Rectal smooth muscle tissue (tissue), 1 donor: ENCODE measurements at regions not wholly inside any gene's neighbourhood (a gene's known extent, or its start where the extent isn't known, plus 50 kb on each side); places are given as distances from the start of the nearest gene placed in this dataset.

Source experiments
- H3K27ac ChIP-seq: one replicate; pipeline ENCODE4 v1.7.0; 2013; ENCODE audit warnings: low read depth, low read length, inconsistent platforms
- H3K27me3 ChIP-seq: one replicate; pipeline ENCODE4 v1.7.0; 2013; ENCODE audit warnings: low read length; ENCODE audit not compliant: control insufficient read depth, insufficient read depth
- H3K36me3 ChIP-seq: one replicate; pipeline ENCODE4 v1.7.0; 2013; ENCODE audit warnings: low read length; ENCODE audit not compliant: control insufficient read depth, insufficient read depth
- H3K4me1 ChIP-seq: one replicate; pipeline ENCODE4 v1.7.0; 2013; ENCODE audit warnings: low read length; ENCODE audit not compliant: control insufficient read depth, insufficient read depth
- H3K4me3 ChIP-seq: one replicate; pipeline ENCODE4 v1.7.0; 2013; ENCODE audit warnings: low read length
- H3K9ac ChIP-seq: one replicate; pipeline ENCODE4 v1.7.0; 2013; ENCODE audit warnings: low read length

DNA sequence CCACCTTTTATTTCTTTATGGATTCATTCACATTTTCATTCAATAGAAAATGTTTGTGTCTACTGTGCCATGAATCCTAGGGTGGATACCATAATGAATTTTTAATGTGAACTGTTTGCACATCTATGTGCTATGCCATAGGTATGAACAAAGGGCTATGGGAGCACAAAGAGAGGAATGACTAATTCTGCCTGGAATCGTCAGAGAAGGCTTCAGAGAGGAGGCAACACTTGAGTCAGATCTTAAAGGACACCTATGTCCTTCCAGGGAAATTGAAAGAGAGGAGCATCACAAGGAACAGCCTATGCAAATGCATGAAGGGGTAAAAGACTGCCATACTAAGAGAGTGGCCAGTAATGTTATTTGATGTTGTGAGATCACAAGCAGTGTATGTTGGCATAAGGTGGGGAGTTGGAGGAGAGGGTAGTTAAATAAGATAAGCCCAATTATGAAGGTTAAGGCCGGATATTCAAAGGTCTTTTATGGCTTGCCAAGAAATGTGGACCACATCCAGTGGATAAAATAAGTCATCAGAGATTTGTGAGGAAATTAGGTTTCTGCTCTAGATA lies 246.7 kb downstream of the GRIN2B start:
- Histone ChIP-seq H3K27ac (no peak overlapping the region), H3K4me3 (no peak overlapping the region), H3K4me1 (no peaks in the 10 kb centered on the region), H3K9ac (no peak overlapping the region), H3K27me3 (no peaks in the 10 kb centered on the region), H3K36me3 (no peaks in the 10 kb centered on the region)

- no peaks in the 10 kb centered on the region for H3K36me3 ChIP-seq
- H3K27me3 ChIP-seq: no peaks in the 10 kb centered on the region
- no peak overlapping the region for H3K4me3 ChIP-seq
- H3K9ac ChIP-seq: no peak overlapping the region
- H3K27ac ChIP-seq: no peak overlapping the region
- no peaks in the 10 kb centered on the region for H3K4me1 ChIP-seq
These were observed 253.7 kb downstream of the GRIN2B start for GRCh38 chr12:13727707-13728195.

- Histone ChIP-seq H3K4me3 (no peak overlapping the region), H3K27ac (no peak overlapping the region), H3K27me3 (no peaks in the 10 kb centered on the region), H3K9ac (no peak overlapping the region), H3K4me1 (no peaks in the 10 kb centered on the region), H3K36me3 (no peaks in the 10 kb centered on the region)
These were observed 256.4 kb downstream of the GRIN2B start for GRCh38 chr12:13725049-13725448.

DNA sequence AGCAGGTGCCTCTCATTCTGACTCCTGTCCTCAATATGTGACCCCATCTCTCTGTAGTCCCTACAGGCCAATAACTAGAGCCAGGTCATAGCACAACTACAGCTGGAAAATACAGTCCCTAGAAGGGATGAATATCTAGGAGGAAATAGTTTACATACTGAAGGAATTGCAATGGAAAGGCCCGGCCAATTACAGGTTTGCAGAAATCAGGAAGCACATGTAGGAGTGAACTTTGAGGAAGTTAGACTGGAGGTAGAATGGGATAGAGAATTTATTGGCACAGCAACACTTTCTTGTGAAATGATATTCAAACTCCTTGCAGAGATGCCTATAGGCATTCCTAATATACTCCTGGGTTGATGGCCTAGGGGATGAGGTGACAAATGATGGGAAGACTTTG lies 257.3 kb downstream of the GRIN2B start:
- H3K27ac ChIP-seq: no peak overlapping the region
- no peak overlapping the region for H3K4me3 ChIP-seq
- H3K36me3 ChIP-seq: no peaks in the 10 kb centered on the region
- H3K9ac ChIP-seq: no peak overlapping the region
- H3K4me1 ChIP-seq: no peaks in the 10 kb centered on the region
- H3K27me3 ChIP-seq: no peaks in the 10 kb centered on the region

GRCh38 chr12:13719986-13720385 lies 261.4 kb downstream of the GRIN2B start:
- no peaks in the 10 kb centered on the region for H3K4me1 ChIP-seq
- no peaks in the 10 kb centered on the region for H3K36me3 ChIP-seq
- H3K27me3 ChIP-seq: no peaks in the 10 kb centered on the region
- no peak overlapping the region for H3K4me3 ChIP-seq
- H3K9ac ChIP-seq: no peak overlapping the region
- H3K27ac ChIP-seq: no peak overlapping the region

- H3K27me3 ChIP-seq: no peaks in the 10 kb centered on the region
- H3K36me3 ChIP-seq: no peaks in the 10 kb centered on the region
- H3K4me1 ChIP-seq: no peaks in the 10 kb centered on the region
- H3K9ac ChIP-seq: no peak overlapping the region
- H3K4me3 ChIP-seq: no peak overlapping the region
- H3K27ac ChIP-seq: no peak overlapping the region
These were observed 263.1 kb downstream of the GRIN2B start for GRCh38 chr12:13718271-13718670.

GRCh38 chr12:13716119-13716518 lies 265.3 kb downstream of the GRIN2B start:
- Histone ChIP-seq H3K4me1 (no peaks in the 10 kb centered on the region), H3K9ac (no peak overlapping the region), H3K27me3 (no peaks in the 10 kb centered on the region), H3K36me3 (no peaks in the 10 kb centered on the region), H3K27ac (no peak overlapping the region), H3K4me3 (no peak overlapping the region)

GRCh38 chr12:13713556-13714410 lies 267.6 kb downstream of the GRIN2B start:
- H3K27ac ChIP-seq: no peak overlapping the region
- H3K4me3 ChIP-seq: no peak overlapping the region
- H3K27me3 ChIP-seq: no peaks in the 10 kb centered on the region

GRCh38 chr12:13707829-13708228 lies 273.6 kb downstream of the GRIN2B start:
- Histone ChIP-seq H3K4me3 (no peak overlapping the region), H3K4me1 (no peaks in the 10 kb centered on the region), H3K27me3 (no peaks in the 10 kb centered on the region), H3K27ac (no peak overlapping the region), H3K36me3 (no peaks in the 10 kb centered on the region), H3K9ac (no peak overlapping the region)

More at GRCh38 chr12:13713556-13714410, 267.6 kb downstream of the GRIN2B start:
- H3K9ac ChIP-seq: no peak overlapping the region
- H3K4me1 ChIP-seq: no peaks in the 10 kb centered on the region
- H3K36me3 ChIP-seq: no peaks in the 10 kb centered on the region

- Histone ChIP-seq H3K27me3 (no peaks in the 10 kb centered on the region), H3K4me1 (no peaks in the 10 kb centered on the region), H3K27ac (no peak overlapping the region), H3K4me3 (no peak overlapping the region), H3K9ac (no peak overlapping the region), H3K36me3 (no peaks in the 10 kb centered on the region)
These were observed 279.0 kb downstream of the GRIN2B start for GRCh38 chr12:13702381-13702780.

DNA sequence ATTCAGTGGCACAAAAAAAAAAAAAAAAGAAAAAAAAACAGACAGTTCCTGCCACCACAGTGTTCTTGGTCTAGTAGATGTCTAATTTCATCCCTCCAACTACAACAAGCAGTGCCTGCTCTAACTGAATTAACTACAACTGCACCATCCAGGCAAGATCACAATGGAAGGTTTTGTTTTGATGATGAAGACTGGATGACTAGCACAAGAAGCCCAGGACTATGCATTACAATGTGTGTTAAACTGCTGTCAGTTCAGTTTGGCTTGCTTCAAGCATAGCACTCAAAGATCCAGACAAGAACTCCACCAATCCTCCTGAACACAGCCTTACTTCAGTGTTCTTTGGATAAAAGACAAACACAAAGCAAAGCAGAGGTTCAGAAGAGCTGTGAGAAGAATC lies 279.9 kb downstream of the GRIN2B start:
- H3K27ac ChIP-seq: no peak overlapping the region
- H3K9ac ChIP-seq: no peak overlapping the region
- no peak overlapping the region for H3K4me3 ChIP-seq
- H3K36me3 ChIP-seq: no peaks in the 10 kb centered on the region
- H3K4me1 ChIP-seq: no peaks in the 10 kb centered on the region
- H3K27me3 ChIP-seq: no peaks in the 10 kb centered on the region

GRCh38 chr12:13697973-13698372 lies 283.4 kb downstream of the GRIN2B start:
- H3K27me3 ChIP-seq: no peaks in the 10 kb centered on the region
- H3K36me3 ChIP-seq: no peaks in the 10 kb centered on the region
- H3K4me3 ChIP-seq: no peak overlapping the region
- no peaks in the 10 kb centered on the region for H3K4me1 ChIP-seq
- H3K27ac ChIP-seq: no peak overlapping the region
- no peak overlapping the region for H3K9ac ChIP-seq

GRCh38 chr12:13695781-13696180 lies 285.6 kb downstream of the GRIN2B start:
- Histone ChIP-seq H3K9ac (no peak overlapping the region), H3K4me3 (no peak overlapping the region), H3K27me3 (no peaks in the 10 kb centered on the region), H3K4me1 (no peaks in the 10 kb centered on the region), H3K27ac (no peak overlapping the region), H3K36me3 (no peaks in the 10 kb centered on the region)
